GM12865 (cell line): ENCODE measurements at regions not wholly inside any gene's neighbourhood (a gene's known extent, or its start where the extent isn't known, plus 50 kb on each side); places are given as distances from the start of the nearest gene placed in this dataset.

ENCODE experiments used
- DNase-seq: peaks from one replicate; pipeline ENCODE4 v3.0.0; 2010; ENCODE audit warnings: low read depth
- H3K4me3 ChIP-seq: 2 replicates; pipeline ENCODE4 v1.5.1; 2011; ENCODE audit warnings: mild to moderate bottlenecking, low read depth, low read length, control low read depth
- TF ChIP-seq, protein P1 (sequence below): IDR thresholded peaks from 2 replicates; pipeline ENCODE4 v1.5.1; 2011; ENCODE audit warnings: low read length, control low read depth, low read depth, inconsistent platforms; ENCODE audit not compliant: insufficient read depth; ENCODE audit errors: missing control alignments

DNA sequence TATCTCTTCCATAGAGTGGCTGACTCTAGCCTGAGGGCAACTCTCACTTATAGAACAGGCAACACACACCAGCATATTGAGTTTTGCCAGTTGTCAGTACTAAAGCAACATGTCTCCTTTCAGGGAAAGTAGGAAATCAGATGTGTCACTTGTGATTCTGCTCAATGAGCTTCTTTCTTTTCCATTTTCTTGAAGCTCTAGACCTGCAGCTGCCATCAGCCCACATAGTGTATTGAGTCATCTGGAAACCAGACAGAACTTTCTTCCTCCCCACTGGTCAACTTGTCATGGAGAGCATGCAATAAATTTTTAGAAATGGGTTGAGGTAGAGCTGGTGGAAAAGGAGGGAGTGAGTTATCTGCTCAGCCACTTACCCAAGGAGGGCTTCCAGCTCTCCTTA, 209.0 kb upstream of the PLEKHG7 start:
- TF ChIP-seq, protein P1, sequence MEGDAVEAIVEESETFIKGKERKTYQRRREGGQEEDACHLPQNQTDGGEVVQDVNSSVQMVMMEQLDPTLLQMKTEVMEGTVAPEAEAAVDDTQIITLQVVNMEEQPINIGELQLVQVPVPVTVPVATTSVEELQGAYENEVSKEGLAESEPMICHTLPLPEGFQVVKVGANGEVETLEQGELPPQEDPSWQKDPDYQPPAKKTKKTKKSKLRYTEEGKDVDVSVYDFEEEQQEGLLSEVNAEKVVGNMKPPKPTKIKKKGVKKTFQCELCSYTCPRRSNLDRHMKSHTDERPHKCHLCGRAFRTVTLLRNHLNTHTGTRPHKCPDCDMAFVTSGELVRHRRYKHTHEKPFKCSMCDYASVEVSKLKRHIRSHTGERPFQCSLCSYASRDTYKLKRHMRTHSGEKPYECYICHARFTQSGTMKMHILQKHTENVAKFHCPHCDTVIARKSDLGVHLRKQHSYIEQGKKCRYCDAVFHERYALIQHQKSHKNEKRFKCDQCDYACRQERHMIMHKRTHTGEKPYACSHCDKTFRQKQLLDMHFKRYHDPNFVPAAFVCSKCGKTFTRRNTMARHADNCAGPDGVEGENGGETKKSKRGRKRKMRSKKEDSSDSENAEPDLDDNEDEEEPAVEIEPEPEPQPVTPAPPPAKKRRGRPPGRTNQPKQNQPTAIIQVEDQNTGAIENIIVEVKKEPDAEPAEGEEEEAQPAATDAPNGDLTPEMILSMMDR: no peak
- peak; percentile 86 for DNase-seq
- H3K4me3 ChIP-seq: no peak overlapping the region

DNA sequence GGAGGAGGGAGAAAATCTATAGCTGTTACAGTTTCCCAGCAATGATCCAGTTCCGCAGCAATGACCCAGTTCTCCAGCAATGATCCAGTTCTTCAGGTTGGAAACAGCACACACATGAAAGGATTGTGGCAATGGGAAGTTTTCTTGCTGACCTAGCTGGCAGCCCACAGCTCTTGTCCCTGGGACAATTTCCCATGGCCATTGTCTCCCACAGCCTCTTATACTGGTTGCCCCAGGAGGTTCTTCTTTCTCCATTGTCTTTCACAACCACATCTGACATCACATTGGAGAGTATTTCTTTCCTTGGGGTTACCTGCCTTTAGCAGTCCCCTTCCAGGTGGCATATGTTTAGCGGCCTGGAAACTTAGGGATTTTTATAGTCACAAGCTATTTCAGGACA, 209.8 kb upstream of the PLEKHG7 start:
- no peak for DNase-seq
- H3K4me3 ChIP-seq: no peak overlapping the region
- TF ChIP-seq, protein P1: no peak

DNA sequence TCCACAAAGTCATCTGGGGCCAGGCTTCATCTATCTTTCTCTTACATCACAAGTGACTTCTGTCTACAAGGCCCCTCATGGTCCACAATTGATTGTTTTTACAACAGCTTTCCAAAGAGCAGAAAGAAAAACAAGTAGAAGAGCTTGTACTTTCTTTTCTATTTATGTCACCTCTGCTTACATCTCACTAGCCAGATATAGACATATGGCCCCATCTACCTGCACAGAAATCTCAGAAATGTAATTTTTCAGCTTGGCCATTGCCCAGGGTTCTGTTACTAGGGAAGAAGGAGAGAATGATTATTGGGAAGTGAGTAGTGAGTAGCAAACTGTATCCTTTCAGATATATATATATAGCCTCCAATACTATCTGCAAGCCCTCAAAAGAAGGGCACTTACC, 210.5 kb upstream of the PLEKHG7 start:
- DNase-seq: peak; percentile 44
- TF ChIP-seq, protein P1: no peak
- H3K4me3 ChIP-seq: no peak overlapping the region

DNA sequence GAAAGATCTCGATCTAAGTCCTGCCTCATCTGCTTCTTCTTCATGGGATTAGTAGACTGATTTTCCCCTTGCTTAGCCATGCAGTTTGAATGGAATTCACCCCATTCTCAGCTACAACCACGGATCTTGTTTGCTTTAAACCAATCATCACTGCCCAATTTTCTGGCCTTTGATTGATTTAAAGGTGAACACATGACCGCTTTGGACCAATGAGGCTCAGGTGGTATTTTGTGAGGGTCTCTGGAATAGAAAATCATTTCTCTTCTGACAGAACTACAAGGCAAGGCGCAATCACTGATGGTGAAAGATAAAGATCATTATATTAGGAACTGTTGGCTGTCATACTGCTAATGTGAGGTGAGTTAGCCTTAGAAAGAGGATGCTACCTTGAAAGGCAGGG, 213.0 kb upstream of the PLEKHG7 start:
- DNase-seq: no peak
- no peak overlapping the region for H3K4me3 ChIP-seq
- TF ChIP-seq, protein P1: no peak

DNA sequence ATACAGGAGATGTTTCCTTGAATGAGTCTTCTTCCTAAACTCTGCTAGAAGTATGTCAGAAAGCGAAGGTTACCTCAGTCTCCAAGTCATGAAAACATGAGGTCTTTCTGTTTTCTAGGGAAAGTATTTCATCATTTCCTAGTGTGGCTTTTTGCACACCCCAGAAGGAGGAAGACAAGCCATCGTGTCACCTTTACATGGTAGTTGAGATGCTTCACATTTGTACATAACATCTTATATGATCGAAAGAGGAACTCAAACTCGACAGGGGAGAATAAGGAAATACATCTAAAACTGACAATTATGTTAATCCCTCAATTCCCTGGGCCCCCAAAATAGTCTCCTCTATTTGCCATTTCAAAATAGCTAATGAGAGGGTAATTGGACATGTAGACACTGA, 214.1 kb upstream of the PLEKHG7 start:
- H3K4me3 ChIP-seq: peak overlapping the region; percentile 4; the same call in 1 of the 2 replicates
- DNase-seq: no peak
- TF ChIP-seq, protein P1: no peak

DNA sequence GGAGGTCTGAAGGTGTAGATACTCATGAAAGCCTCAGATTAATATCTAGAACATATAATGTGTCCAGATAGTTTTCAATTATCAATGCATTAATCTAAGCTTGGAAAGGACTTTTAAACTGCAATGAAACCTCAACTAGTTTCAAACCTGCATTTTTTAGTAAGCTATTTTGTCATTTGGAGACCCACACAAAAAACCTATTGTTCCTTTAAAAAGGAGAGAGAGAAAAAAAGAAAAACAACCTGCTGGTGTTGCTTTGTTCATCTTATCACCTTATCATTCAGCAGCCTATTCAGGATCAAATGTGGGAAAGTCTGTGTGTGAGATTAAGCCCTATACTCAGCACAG, 215.7 kb upstream of the PLEKHG7 start:
- TF ChIP-seq, protein P1: no peak
- no peak overlapping the region for H3K4me3 ChIP-seq
- no peak for DNase-seq

DNA sequence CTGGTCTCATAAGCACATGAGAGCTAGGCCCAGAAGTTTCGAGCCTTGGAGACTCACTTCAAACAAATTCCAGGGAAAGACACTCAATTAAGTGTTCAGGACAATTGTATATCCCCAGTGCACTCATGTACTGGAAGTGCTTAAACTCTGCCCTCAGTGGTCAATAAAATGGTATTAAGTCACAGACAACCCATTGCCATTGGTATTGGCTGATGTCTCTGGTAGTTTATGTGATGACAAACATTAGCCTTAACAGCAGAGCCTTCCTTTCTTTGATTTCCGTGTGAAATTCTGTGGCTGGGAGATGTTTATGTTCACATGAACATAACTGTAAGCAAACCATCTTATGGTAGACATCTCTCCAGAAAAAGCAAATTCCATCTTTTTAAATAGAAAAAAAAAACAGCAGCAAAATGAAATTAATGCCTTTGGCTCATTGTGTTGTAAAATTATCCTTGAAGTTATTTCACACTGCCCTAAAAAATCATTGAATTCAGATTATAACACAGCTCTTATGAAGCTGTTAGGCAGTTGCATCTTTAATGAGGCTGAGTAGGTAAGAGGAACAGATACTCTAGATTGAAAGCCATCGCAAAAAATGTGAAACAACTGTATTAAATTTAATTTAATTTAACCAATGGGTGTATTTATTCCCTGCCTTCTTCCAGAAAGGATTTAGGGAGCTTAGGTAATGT, 216.2 kb upstream of the PLEKHG7 start:
- H3K4me3 ChIP-seq: no peak overlapping the region
- DNase-seq: no peak
- TF ChIP-seq, protein P1: no peak
